ENCODE measurements at regions not wholly inside any gene's neighbourhood (a gene's known extent, or its start where the extent isn't known, plus 50 kb on each side); places are given as distances from the start of the nearest gene placed in this dataset.

DNA sequence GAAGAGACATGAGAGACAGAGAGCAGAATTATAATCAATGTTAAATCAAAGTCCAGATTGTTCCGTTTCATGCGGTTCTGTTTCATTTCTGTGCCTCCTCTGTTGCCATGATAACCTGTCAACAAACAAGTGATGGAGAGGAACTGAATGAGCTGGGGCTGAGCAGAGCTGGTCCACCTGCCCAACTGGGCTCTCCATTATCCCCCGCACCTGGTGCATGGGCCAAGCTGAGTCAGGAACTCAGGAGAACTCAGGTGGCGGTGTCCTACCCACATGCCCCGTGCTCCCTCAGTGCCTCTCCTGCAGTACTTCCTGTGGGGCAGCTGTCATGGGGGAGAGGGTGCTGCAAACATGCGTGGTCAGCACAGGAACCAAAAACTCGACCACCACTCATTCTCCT, 178.8 kb downstream of the TTC32 start:
- no peak for DNase-seq (ENCODE audit: low read depth)
- TF ChIP-seq, protein P1, sequence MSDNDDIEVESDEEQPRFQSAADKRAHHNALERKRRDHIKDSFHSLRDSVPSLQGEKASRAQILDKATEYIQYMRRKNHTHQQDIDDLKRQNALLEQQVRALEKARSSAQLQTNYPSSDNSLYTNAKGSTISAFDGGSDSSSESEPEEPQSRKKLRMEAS (IDR thresholded peaks at IDR 0.05; ENCODE audit: low read depth, low read length): no peak
- TF ChIP-seq, protein P2, sequence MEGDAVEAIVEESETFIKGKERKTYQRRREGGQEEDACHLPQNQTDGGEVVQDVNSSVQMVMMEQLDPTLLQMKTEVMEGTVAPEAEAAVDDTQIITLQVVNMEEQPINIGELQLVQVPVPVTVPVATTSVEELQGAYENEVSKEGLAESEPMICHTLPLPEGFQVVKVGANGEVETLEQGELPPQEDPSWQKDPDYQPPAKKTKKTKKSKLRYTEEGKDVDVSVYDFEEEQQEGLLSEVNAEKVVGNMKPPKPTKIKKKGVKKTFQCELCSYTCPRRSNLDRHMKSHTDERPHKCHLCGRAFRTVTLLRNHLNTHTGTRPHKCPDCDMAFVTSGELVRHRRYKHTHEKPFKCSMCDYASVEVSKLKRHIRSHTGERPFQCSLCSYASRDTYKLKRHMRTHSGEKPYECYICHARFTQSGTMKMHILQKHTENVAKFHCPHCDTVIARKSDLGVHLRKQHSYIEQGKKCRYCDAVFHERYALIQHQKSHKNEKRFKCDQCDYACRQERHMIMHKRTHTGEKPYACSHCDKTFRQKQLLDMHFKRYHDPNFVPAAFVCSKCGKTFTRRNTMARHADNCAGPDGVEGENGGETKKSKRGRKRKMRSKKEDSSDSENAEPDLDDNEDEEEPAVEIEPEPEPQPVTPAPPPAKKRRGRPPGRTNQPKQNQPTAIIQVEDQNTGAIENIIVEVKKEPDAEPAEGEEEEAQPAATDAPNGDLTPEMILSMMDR (IDR thresholded peaks at IDR 0.05; ENCODE audit: low read depth, low read length): no peak
- TF ChIP-seq MYC (IDR thresholded peaks at IDR 0.05; ENCODE audit: low read depth, low read length): no peak
- TF ChIP-seq POLR2A (IDR thresholded peaks at IDR 0.05; ENCODE audit: extremely low read depth, insufficient read length): no peak
- H3K4me3 ChIP-seq (ENCODE audit: low read depth, low read length): no peak overlapping the region

DNA sequence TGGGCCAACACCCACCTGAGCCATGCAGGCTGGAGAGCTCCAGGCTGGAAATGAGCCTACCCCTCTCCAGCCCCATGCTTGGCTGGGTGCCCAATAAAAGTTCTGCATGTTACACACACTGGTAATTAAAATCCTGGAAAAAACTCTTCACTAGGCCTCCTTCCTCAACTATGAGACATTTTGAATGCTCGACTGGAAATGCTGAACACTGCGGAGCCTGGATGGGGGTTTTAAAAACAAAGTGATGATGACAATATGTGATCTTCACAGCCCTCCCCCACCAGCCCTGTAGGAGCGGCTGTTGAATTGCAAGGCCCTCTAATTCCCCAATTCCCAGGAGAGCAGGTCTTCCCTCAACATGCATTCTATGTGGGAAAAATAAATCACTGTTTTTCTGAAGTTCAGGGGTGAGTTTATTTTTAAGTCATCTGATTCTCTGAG, 179.2 kb downstream of the TTC32 start:
- no peak overlapping the region for H3K4me3 ChIP-seq (ENCODE audit: low read depth, low read length)
- DNase-seq (ENCODE audit: low read depth): no peak
- TF ChIP-seq MYC (IDR thresholded peaks at IDR 0.05; ENCODE audit: low read depth, low read length): no peak
- TF ChIP-seq, protein P1 (IDR thresholded peaks at IDR 0.05; ENCODE audit: low read depth, low read length): no peak
- no peak for TF ChIP-seq POLR2A (IDR thresholded peaks at IDR 0.05; ENCODE audit: extremely low read depth, insufficient read length)
- TF ChIP-seq, protein P2 (IDR thresholded peaks at IDR 0.05; ENCODE audit: low read depth, low read length): no peak

DNA sequence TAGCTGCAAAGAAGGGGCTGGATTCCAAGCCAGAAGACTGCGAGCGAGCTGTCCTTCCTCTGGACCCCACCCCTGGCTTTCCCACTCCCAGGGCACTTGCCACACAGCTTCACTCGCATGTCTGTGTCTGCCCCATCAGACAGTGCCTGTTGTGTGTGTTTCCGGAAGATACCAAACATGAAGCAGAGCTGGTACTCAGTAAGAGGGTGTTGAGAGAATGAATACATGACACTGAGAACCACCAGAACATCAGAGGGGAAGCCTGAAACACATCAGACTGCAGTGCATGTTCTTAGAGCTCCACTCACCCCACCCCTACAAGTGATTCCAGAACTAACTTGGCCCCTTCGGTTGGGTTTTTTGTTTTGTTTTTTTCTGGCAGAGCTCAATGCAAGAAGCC, 181.5 kb downstream of the TTC32 start:
- TF ChIP-seq, protein P2 (IDR thresholded peaks at IDR 0.05; ENCODE audit: low read depth, low read length): no peak
- TF ChIP-seq MYC (IDR thresholded peaks at IDR 0.05; ENCODE audit: low read depth, low read length): no peak
- no peak for TF ChIP-seq POLR2A (IDR thresholded peaks at IDR 0.05; ENCODE audit: extremely low read depth, insufficient read length)
- TF ChIP-seq, protein P1 (IDR thresholded peaks at IDR 0.05; ENCODE audit: low read depth, low read length): no peak
- H3K4me3 ChIP-seq (ENCODE audit: low read depth, low read length): no peak overlapping the region
- no peak for DNase-seq (ENCODE audit: low read depth)

DNA sequence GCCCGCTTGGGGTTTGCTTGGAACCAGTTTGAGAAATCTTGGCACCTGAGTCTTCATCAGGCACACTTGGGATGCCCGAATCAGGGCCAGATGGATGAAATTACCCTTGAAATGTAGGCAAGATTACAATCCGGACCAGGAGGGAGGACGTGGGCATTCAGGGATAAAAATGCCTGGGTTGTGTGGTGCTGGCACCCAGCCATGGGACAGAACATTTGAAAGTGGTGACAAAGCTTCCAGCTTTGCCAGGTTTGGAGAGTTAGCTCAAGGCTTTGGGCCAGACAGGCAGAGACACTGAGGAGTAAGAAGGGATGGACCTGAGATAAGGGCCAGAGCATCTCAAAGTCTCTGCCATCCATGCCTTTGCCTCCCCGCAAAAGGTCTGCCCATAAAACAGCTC, 182.2 kb downstream of the TTC32 start:
- no peak overlapping the region for H3K4me3 ChIP-seq (ENCODE audit: low read depth, low read length)

DNA sequence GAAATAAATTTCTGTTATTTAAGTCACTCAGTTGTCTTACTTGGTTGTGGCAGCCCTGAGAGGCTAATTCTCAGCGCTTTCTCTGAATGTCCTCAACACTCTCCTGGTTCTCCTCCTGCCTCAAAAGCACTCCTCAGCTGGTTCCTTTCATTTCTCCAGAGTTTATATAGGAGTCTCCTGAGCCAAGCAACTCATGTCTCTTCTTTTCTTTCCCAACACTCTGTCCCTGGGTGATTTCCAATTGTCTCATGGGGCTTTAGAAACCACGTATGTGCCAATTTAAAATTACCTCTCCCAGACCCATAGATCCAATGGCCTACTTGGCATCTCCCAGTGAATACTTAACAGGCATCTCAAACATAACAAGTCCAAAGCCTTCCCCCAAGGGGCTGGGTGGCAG, 184.3 kb downstream of the TTC32 start:
- DNase-seq (ENCODE audit: low read depth): no peak
- H3K4me3 ChIP-seq (ENCODE audit: low read depth, low read length): no peak overlapping the region
- TF ChIP-seq, protein P2 (IDR thresholded peaks at IDR 0.05; ENCODE audit: low read depth, low read length): no peak
- TF ChIP-seq MYC (IDR thresholded peaks at IDR 0.05; ENCODE audit: low read depth, low read length) (no peak), POLR2A (IDR thresholded peaks at IDR 0.05; ENCODE audit: extremely low read depth, insufficient read length) (no peak)
- TF ChIP-seq, protein P1 (IDR thresholded peaks at IDR 0.05; ENCODE audit: low read depth, low read length): no peak

More for the DNA sequence above, 182.2 kb downstream of the TTC32 start:
- TF ChIP-seq, protein P1 (IDR thresholded peaks at IDR 0.05; ENCODE audit: low read depth, low read length): no peak
- TF ChIP-seq POLR2A (IDR thresholded peaks at IDR 0.05; ENCODE audit: extremely low read depth, insufficient read length): no peak
- no peak for TF ChIP-seq MYC (IDR thresholded peaks at IDR 0.05; ENCODE audit: low read depth, low read length)
- TF ChIP-seq, protein P2 (IDR thresholded peaks at IDR 0.05; ENCODE audit: low read depth, low read length): no peak
- DNase-seq (ENCODE audit: low read depth): no peak
